Panc1 (cell line): ENCODE measurements at regions not wholly inside any gene's neighbourhood (a gene's known extent, or its start where the extent isn't known, plus 50 kb on each side); places are given as distances from the start of the nearest gene placed in this dataset.

Experiments
- ATAC-seq: fragments of 200-7000 bp; cut with Tn5 transposase; 2 replicates; pipeline ENCODE4 v1.9.1; 2020; ENCODE audit warnings: mild to moderate bottlenecking, moderate library complexity
- BruUV-seq: library from RNA; stranded (reverse); fragments of 400-500 nt; replicated peaks from 2 replicates; lab custom pipeline; 2021; lab: Mats Ljungman, UMichigan
- CTCF ChIA-PET: fragments of 300-600 bp; sonication (Branson Sonifier 250); formaldehyde crosslinking; loops from one replicate; lab custom pipeline; 2022; ENCODE audit warnings: antibody characterized with exemption; lab: Charles Lee
- POLR2A ChIA-PET: fragments of 300-600 bp; sonication (Branson Sonifier 250); formaldehyde crosslinking; loops from one replicate; lab custom pipeline; 2022; ENCODE audit warnings: antibody characterized with exemption; lab: Charles Lee
- DNase-seq: peaks from one replicate; pipeline ENCODE4 v3.0.0-alpha.2; 2010; ENCODE audit warnings: low read depth, low spot score
- H3K27ac ChIP-seq: 2 replicates; pipeline ENCODE4 v1.5.1; 2011; ENCODE audit warnings: mild to moderate bottlenecking, low read length, inconsistent platforms
- H3K27me3 ChIP-seq: fragments of 200-500 bp; sonication (Bioruptor generic); 2 replicates; pipeline ENCODE4 v1.6.0; 2014; ENCODE audit warnings: low read length, inconsistent platforms; ENCODE audit not compliant: control insufficient read depth, insufficient read depth
- H3K36me3 ChIP-seq: fragments of 200-500 bp; sonication (Bioruptor generic); 2 replicates; pipeline ENCODE4 v1.5.1; 2014; ENCODE audit warnings: inconsistent platforms, mild to moderate bottlenecking, low read length, moderate library complexity; ENCODE audit not compliant: control insufficient read depth, insufficient read depth
- H3K4me1 ChIP-seq: 2 replicates; pipeline ENCODE4 v1.5.1; 2011; ENCODE audit warnings: inconsistent platforms, mild to moderate bottlenecking, low read length, moderate library complexity; ENCODE audit not compliant: control insufficient read depth, insufficient read depth
- H3K4me3 ChIP-seq, 2 experiments: 2 replicates each; pipeline ENCODE4 v1.5.1; 2011 to 2012; ENCODE audit warnings: low read depth in 2 of 2, low read length in 2 of 2, mild to moderate bottlenecking in 2 of 2, inconsistent platforms in 1 of 2, moderate library complexity in 1 of 2
- H3K9me3 ChIP-seq: fragments of 200-500 bp; sonication (Bioruptor generic); 2 replicates; pipeline ENCODE4 v1.5.1; 2014; ENCODE audit warnings: low read depth, mild to moderate bottlenecking, inconsistent platforms, low read length, moderate library complexity; ENCODE audit not compliant: control insufficient read depth, insufficient read depth
- POLR2AphosphoS5 ChIP-seq: IDR thresholded peaks from 2 replicates; pipeline ENCODE4 v1.6.1; 2012; ENCODE audit warnings: mild to moderate bottlenecking, low read depth, low read length, moderate library complexity
- REST ChIP-seq, 2 experiments: IDR thresholded peaks; 2 replicates each; pipeline ENCODE4 v1.6.1; 2011 to 2012; ENCODE audit warnings: low read depth in 2 of 2, control low read depth in 1 of 2, low read length in 1 of 2, mild to moderate bottlenecking in 1 of 2, moderate library complexity in 1 of 2; ENCODE audit not compliant: insufficient read depth in 1 of 2
- SIN3A ChIP-seq: IDR thresholded peaks from 2 replicates; pipeline ENCODE4 v1.6.1; 2012; ENCODE audit warnings: low read depth, mild to moderate bottlenecking, low read length, moderate library complexity, borderline replicate concordance; ENCODE audit not compliant: insufficient read depth
- TCF7L2 ChIP-seq: IDR thresholded peaks from 2 replicates; pipeline ENCODE4 v1.6.1; 2011; ENCODE audit warnings: mild to moderate bottlenecking, low read depth, low read length, inconsistent platforms
- in situ Hi-C: cut with HindIII; loops from 2 replicates; pipeline ENCODE4 v1.10.0; 2016; ENCODE audit warnings: low sequenced_read_pairs, low pct_unique_long_range_greater_than_20kb
- intact Hi-C: fragments of 100-400 bp; cut with micrococcal nuclease; formaldehyde crosslinking; loops from one replicate; pipeline ENCODE4 v1.10.0; 2022; ENCODE audit not compliant: unreplicated experiment
- TF ChIP-seq, protein P1 (sequence below): fragments of 450-650 bp; IDR thresholded peaks from 2 replicates; pipeline ENCODE4 v1.5.1; 2017; ENCODE audit warnings: mild to moderate bottlenecking

DNA sequence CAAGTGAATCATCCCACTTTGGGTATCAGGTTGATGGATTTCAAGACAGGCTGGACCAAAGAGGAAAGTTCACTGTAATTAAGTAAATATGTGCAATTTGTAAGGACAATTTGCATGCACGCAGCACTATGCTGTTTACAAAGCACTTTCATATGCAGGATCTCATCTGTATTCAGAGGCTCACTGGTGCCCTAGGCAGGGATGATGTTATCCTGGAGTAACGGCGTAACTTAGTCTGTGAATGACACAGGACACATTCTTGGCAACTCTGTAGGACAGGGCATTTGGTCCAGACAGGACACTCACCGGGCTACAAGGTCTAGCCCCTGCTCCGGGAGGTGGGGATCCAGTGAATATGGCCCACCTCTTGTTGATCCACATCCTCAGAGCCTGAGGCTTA, 365.4 kb upstream of the DUSP10 start:
- no peak overlapping the region for H3K27ac ChIP-seq
- TF ChIP-seq TCF7L2, result no peak
- TF ChIP-seq, protein P1, sequence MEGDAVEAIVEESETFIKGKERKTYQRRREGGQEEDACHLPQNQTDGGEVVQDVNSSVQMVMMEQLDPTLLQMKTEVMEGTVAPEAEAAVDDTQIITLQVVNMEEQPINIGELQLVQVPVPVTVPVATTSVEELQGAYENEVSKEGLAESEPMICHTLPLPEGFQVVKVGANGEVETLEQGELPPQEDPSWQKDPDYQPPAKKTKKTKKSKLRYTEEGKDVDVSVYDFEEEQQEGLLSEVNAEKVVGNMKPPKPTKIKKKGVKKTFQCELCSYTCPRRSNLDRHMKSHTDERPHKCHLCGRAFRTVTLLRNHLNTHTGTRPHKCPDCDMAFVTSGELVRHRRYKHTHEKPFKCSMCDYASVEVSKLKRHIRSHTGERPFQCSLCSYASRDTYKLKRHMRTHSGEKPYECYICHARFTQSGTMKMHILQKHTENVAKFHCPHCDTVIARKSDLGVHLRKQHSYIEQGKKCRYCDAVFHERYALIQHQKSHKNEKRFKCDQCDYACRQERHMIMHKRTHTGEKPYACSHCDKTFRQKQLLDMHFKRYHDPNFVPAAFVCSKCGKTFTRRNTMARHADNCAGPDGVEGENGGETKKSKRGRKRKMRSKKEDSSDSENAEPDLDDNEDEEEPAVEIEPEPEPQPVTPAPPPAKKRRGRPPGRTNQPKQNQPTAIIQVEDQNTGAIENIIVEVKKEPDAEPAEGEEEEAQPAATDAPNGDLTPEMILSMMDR, result no peak
- no peak for TF ChIP-seq SIN3A
- TF ChIP-seq REST (IDR thresholded peaks at IDR 0.05; ENCODE audit: insufficient read depth in 1 of 2, low read depth in 2 of 2, low read length in 1 of 2), result no peak
- no peak for TF ChIP-seq POLR2AphosphoS5
- ChIA-PET POLR2A (no interaction called here), CTCF (interaction anchor here (0.7 kb wide), 1 partner anchor 23 kb away, joined by 4 read pairs; no protein-coding TSS in a partner anchor)
- in situ Hi-C loops (no loop called here), intact Hi-C loops (no loop called here)
- H3K36me3 ChIP-seq, result no peaks in the 10 kb centered on the region
- BruUV-seq, result no TSS peak
- H3K4me1 ChIP-seq, result no peaks in the 10 kb centered on the region
- H3K9me3 ChIP-seq, result no peaks in the 10 kb centered on the region
- H3K4me3 ChIP-seq, result no peak overlapping the region
- DNase-seq (no peak), ATAC-seq (no peak)
- no peaks in the 10 kb centered on the region; the same call in 1 of the 2 replicates for H3K27me3 ChIP-seq

DNA sequence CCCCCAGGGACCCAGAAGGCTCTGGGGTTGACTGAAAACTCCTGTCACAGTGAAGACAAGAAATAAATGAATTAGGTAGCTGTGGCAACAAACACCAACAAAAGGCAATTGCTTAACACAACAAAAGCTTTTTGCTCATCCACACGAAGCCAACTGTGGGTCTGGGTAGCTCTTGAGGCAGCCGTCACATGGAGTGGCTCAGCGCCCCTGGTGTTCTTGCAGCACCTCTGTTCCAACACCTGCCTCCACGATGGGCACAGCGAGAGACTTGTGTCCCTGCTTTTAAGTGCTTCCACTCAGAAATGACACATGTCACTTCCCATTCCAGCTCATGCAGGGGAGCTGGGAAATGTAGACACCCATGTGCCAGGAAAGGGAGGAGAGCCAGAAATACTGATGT, 364.5 kb upstream of the DUSP10 start:
- POLR2A ChIA-PET, result no interaction called here
- no peaks in the 10 kb centered on the region for H3K9me3 ChIP-seq
- no peak overlapping the region for H3K27ac ChIP-seq
- H3K27me3 ChIP-seq, result no peaks in the 10 kb centered on the region; the same call in 1 of the 2 replicates
- H3K4me1 ChIP-seq, result no peaks in the 10 kb centered on the region
- no TSS peak for BruUV-seq
- H3K36me3 ChIP-seq, result no peaks in the 10 kb centered on the region
- TF ChIP-seq REST (IDR thresholded peaks at IDR 0.05; ENCODE audit: insufficient read depth in 1 of 2, low read depth in 2 of 2, low read length in 1 of 2) (no peak), TCF7L2 (no peak), SIN3A (no peak), POLR2AphosphoS5 (no peak)
- TF ChIP-seq, protein P1, result no peak
- H3K4me3 ChIP-seq, result no peak overlapping the region
- CTCF ChIA-PET, result no interaction called here
- DNase-seq (no peak), ATAC-seq (no peak)
- intact Hi-C loops (no loop called here), in situ Hi-C loops (no loop called here)
